SK-N-SH treated with all-trans-retinoic acid at 6 μM for 48 hours (cell line): ENCODE measurements at regions not wholly inside any gene's neighbourhood (a gene's known extent, or its start where the extent isn't known, plus 50 kb on each side); places are given as distances from the start of the nearest gene placed in this dataset.

Experiments
- ARNTL ChIP-seq: fragments of 450-650 bp; formaldehyde crosslinking; IDR thresholded peaks from 2 replicates; pipeline ENCODE4 v1.5.0; 2020; ENCODE audit warnings: low read depth, mild to moderate bottlenecking, moderate library complexity, borderline replicate concordance
- CREB5 ChIP-seq: fragments of 250-450 bp; sonication (Bioruptor Pico); IDR thresholded peaks from 2 replicates; pipeline ENCODE4 v1.5.1; 2020; ENCODE audit warnings: low read depth, mild to moderate bottlenecking, moderate library complexity
- ISL1 ChIP-seq: fragments of 250-450 bp; sonication (Bioruptor Pico); IDR thresholded peaks from 2 replicates; pipeline ENCODE4 v2.1.2; 2022; ENCODE audit warnings: mild to moderate bottlenecking, moderate library complexity
- PATZ1 ChIP-seq: fragments of 250-450 bp; sonication (Bioruptor Pico); IDR thresholded peaks from 2 replicates; pipeline ENCODE4 v1.8.0; 2020; ENCODE audit warnings: mild to moderate bottlenecking, moderate library complexity, borderline replicate concordance
- RARB ChIP-seq: fragments of 250-450 bp; sonication (Bioruptor Pico); IDR thresholded peaks from 2 replicates; pipeline ENCODE4 v1.8.0; 2021; ENCODE audit warnings: mild to moderate bottlenecking, moderate library complexity
- SNAI2 ChIP-seq: fragments of 250-450 bp; sonication (Bioruptor Pico); IDR thresholded peaks from 2 replicates; pipeline ENCODE4 v1.5.0; 2020; ENCODE audit warnings: mild to moderate bottlenecking, moderate library complexity

- TF ChIP-seq CREB5 (CRISPR knock-in tag): no peak
- TF ChIP-seq SNAI2 (CRISPR knock-in tag): no peak
- TF ChIP-seq ISL1 (CRISPR knock-in tag): no peak
- TF ChIP-seq PATZ1 (CRISPR knock-in tag): no peak
- no peak for TF ChIP-seq RARB (CRISPR knock-in tag)
- TF ChIP-seq ARNTL (CRISPR knock-in tag): no peak
Measured at GRCh38 chr10:11677480-11677879, 64.7 kb upstream of the ECHDC3 start.
